OCI-LY3 (cell line): ENCODE measurements at regions not wholly inside any gene's neighbourhood (a gene's known extent, or its start where the extent isn't known, plus 50 kb on each side); places are given as distances from the start of the nearest gene placed in this dataset.

Source experiments
- H2AFZ ChIP-seq: fragments of 200-600, 300-600 bp; shearing (Covaris generic); 2 replicates; pipeline ENCODE4 v1.6.0; 2014; ENCODE audit warnings: antibody characterized with exemption, low read depth, low read length
- H3K27ac ChIP-seq: fragments of 200-600, 300-600 bp; sonication (generic); 2 replicates; pipeline ENCODE4 v1.5.1; 2014; ENCODE audit warnings: mild to moderate bottlenecking, low read length, moderate library complexity, mixed read lengths
- H3K27me3 ChIP-seq: fragments of 200-600, 300-600 bp; sonication (generic); 2 replicates; pipeline ENCODE4 v1.6.1; 2014; ENCODE audit warnings: low read depth, low read length, mixed read lengths
- H3K36me3 ChIP-seq: fragments of 200-600, 300-600 bp; sonication (generic); replicated peaks from 2 replicates; pipeline ENCODE3; 2014; ENCODE audit warnings: low read depth, low read length, mixed read lengths
- H3K4me1 ChIP-seq: fragments of 300-600, 200-600 bp; sonication (generic); 2 replicates; pipeline ENCODE4 v1.6.1; 2014; ENCODE audit warnings: low read length, mixed read lengths
- H3K4me2 ChIP-seq: fragments of 200-600, 300-600 bp; sonication (generic); 2 replicates; pipeline ENCODE4 v1.6.1; 2014; ENCODE audit warnings: low read length, mixed read lengths
- H3K4me3 ChIP-seq: fragments of 300-600, 200-600 bp; sonication (generic); 2 replicates; pipeline ENCODE4 v1.5.1; 2014; ENCODE audit warnings: antibody characterized with exemption, mild to moderate bottlenecking, low read length, moderate library complexity
- H3K79me2 ChIP-seq: fragments of 300-600, 200-600 bp; shearing (Covaris generic); 2 replicates; pipeline ENCODE4 v1.6.1; 2014; ENCODE audit warnings: mild to moderate bottlenecking, low read length, mixed read lengths
- H3K9ac ChIP-seq: fragments of 300-600, 200-600 bp; shearing (Covaris generic); 2 replicates; pipeline ENCODE4 v1.6.0; 2014; ENCODE audit warnings: mild to moderate bottlenecking, low read length, moderate library complexity
- H3K9me3 ChIP-seq: fragments of 200-600, 300-600 bp; shearing (Covaris generic); 2 replicates; pipeline ENCODE4 v1.6.1; 2014; ENCODE audit warnings: low read length, mixed read lengths; ENCODE audit not compliant: insufficient read depth
- H4K20me1 ChIP-seq: fragments of 200-600, 300-600 bp; sonication (generic); 2 replicates; pipeline ENCODE4 v1.6.1; 2016; ENCODE audit warnings: low read length, mixed read lengths; ENCODE audit not compliant: insufficient read depth
- CTCF ChIP-seq: fragments of 200-600, 300-600 bp; sonication (generic); IDR thresholded peaks from 2 replicates; pipeline ENCODE4 v1.5.1; 2014; ENCODE audit warnings: antibody characterized with exemption, low read length, low read depth
- EZH2phosphoT487 ChIP-seq: fragments of 200-600 bp; shearing (Covaris generic); IDR thresholded peaks from 2 replicates; pipeline ENCODE4 v1.6.1; 2018; ENCODE audit warnings: antibody characterized with exemption, mixed run types, low read depth

- TF ChIP-seq EZH2phosphoT487 (no peak), CTCF (no peak)
- Histone ChIP-seq H3K79me2 (no peaks in the 10 kb centered on the region), H3K4me2 (no peak overlapping the region), H3K27me3 (peaks cover 7% of the 10 kb centered on the region; the same call in 1 of the 2 replicates), H3K9ac (no peak overlapping the region), H4K20me1 (no peaks in the 10 kb centered on the region), H3K4me1 (peaks cover 3% of the 10 kb centered on the region), H3K36me3 (no peaks in the 10 kb centered on the region), H2AFZ (no peak overlapping the region), H3K9me3 (no peaks in the 10 kb centered on the region), H3K4me3 (no peak overlapping the region), H3K27ac (no peak overlapping the region)
These were observed 72.9 kb upstream of the APCDD1 start for GRCh38 chr18:10381516-10381915.

- no peak overlapping the region for H3K9ac ChIP-seq
- no peak for TF ChIP-seq EZH2phosphoT487
- TF ChIP-seq CTCF, result no peak
These were observed 72.5 kb upstream of the APCDD1 start for GRCh38 chr18:10381951-10382350.

GRCh38 chr18:10386049-10386448 is 68.4 kb upstream of the APCDD1 start:
- no peak overlapping the region for H3K4me2 ChIP-seq
- H2AFZ ChIP-seq, result no peak overlapping the region
- no peaks in the 10 kb centered on the region for H3K36me3 ChIP-seq
- no peaks in the 10 kb centered on the region for H3K9me3 ChIP-seq
- H3K79me2 ChIP-seq, result no peaks in the 10 kb centered on the region
- no peaks in the 10 kb centered on the region for H4K20me1 ChIP-seq
- H3K27ac ChIP-seq, result no peak overlapping the region
- TF ChIP-seq EZH2phosphoT487 (no peak), CTCF (no peak)
- H3K27me3 ChIP-seq, result no peaks in the 10 kb centered on the region
- no peak overlapping the region for H3K9ac ChIP-seq
- H3K4me3 ChIP-seq, result no peak overlapping the region
- H3K4me1 ChIP-seq, result peaks cover 8% of the 10 kb centered on the region

More at GRCh38 chr18:10381951-10382350, 72.5 kb upstream of the APCDD1 start:
- Histone ChIP-seq H2AFZ (no peak overlapping the region), H3K9me3 (no peaks in the 10 kb centered on the region), H3K4me2 (no peak overlapping the region), H3K4me3 (no peak overlapping the region), H4K20me1 (no peaks in the 10 kb centered on the region), H3K79me2 (no peaks in the 10 kb centered on the region), H3K27me3 (peaks cover 7% of the 10 kb centered on the region; the same call in 1 of the 2 replicates), H3K4me1 (peaks cover 7% of the 10 kb centered on the region), H3K27ac (no peak overlapping the region), H3K36me3 (no peaks in the 10 kb centered on the region)

- H3K4me1 ChIP-seq, result peaks cover 17% of the 10 kb centered on the region
- H3K9ac ChIP-seq, result no peak overlapping the region
- no peak overlapping the region for H3K27ac ChIP-seq
- H4K20me1 ChIP-seq, result no peaks in the 10 kb centered on the region
- no peaks in the 10 kb centered on the region for H3K27me3 ChIP-seq
- TF ChIP-seq CTCF (no peak), EZH2phosphoT487 (no peak)
- H3K36me3 ChIP-seq, result no peaks in the 10 kb centered on the region
- H3K9me3 ChIP-seq, result no peaks in the 10 kb centered on the region
- H2AFZ ChIP-seq, result no peak overlapping the region
- no peaks in the 10 kb centered on the region for H3K79me2 ChIP-seq
- H3K4me3 ChIP-seq, result no peak overlapping the region
- H3K4me2 ChIP-seq, result no peak overlapping the region
These were observed 67.5 kb upstream of the APCDD1 start for GRCh38 chr18:10386956-10387355.
